H9 (cell line): ENCODE measurements at regions not wholly inside any gene's neighbourhood (a gene's known extent, or its start where the extent isn't known, plus 50 kb on each side); places are given as distances from the start of the nearest gene placed in this dataset.

Experiments used
- DNase-seq: peaks from one replicate; pipeline ENCODE4 v3.0.0-alpha.2; 2017
- H2AFZ ChIP-seq: one replicate; pipeline ENCODE4 v1.6.1; 2013; ENCODE audit warnings: mild to moderate bottlenecking, low read length, control low read depth, moderate library complexity
- H2AK5ac ChIP-seq: 2 replicates; pipeline ENCODE4 v1.6.1; 2013; ENCODE audit warnings: low read length, control low read depth, mixed read lengths; ENCODE audit not compliant: insufficient read length
- H2BK120ac ChIP-seq: one replicate; pipeline ENCODE4 v1.6.1; 2013; ENCODE audit warnings: low read depth, mild to moderate bottlenecking, low read length, control low read depth, inconsistent platforms; ENCODE audit not compliant: poor library complexity, severe bottlenecking
- H2BK12ac ChIP-seq: 2 replicates; pipeline ENCODE4 v1.6.1; 2013; ENCODE audit warnings: low read length, control low read depth, mixed read lengths, low read depth; ENCODE audit not compliant: insufficient read length
- H2BK15ac ChIP-seq: 2 replicates; pipeline ENCODE4 v1.6.1; 2013; ENCODE audit warnings: low read depth, low read length, control low read depth
- H2BK20ac ChIP-seq: one replicate; pipeline ENCODE4 v1.6.1; 2013; ENCODE audit warnings: low read depth, mild to moderate bottlenecking, low read length, control low read depth, inconsistent platforms; ENCODE audit not compliant: poor library complexity, severe bottlenecking
- H2BK5ac ChIP-seq: 2 replicates; pipeline ENCODE4 v1.6.1; 2013; ENCODE audit warnings: low read length, control low read depth, mixed read lengths; ENCODE audit not compliant: insufficient read length
- H3K14ac ChIP-seq: 2 replicates; pipeline ENCODE4 v1.6.1; 2013; ENCODE audit warnings: low read length, control low read depth; ENCODE audit not compliant: insufficient read depth
- H3K18ac ChIP-seq: 2 replicates; pipeline ENCODE4 v1.6.1; 2013; ENCODE audit warnings: low read depth, mild to moderate bottlenecking, mixed read lengths, low read length, control low read depth; ENCODE audit not compliant: insufficient read length
- H3K23ac ChIP-seq: 2 replicates; pipeline ENCODE4 v1.6.1; 2013; ENCODE audit warnings: low read length, control low read depth, mixed read lengths, low read depth; ENCODE audit not compliant: insufficient read length
- H3K23me2 ChIP-seq: 2 replicates; pipeline ENCODE4 v1.6.1; 2013; ENCODE audit warnings: low read depth, mild to moderate bottlenecking, mixed read lengths, low read length, control low read depth; ENCODE audit not compliant: insufficient read length, poor library complexity, severe bottlenecking
- H3K27ac ChIP-seq: 2 replicates; pipeline ENCODE4 v1.5.1; 2013; ENCODE audit warnings: low read length, control low read depth, mixed read lengths, low read depth; ENCODE audit not compliant: insufficient read length
- H3K27me3 ChIP-seq: 2 replicates; pipeline ENCODE4 v1.6.1; 2013; ENCODE audit warnings: low read length, control low read depth, inconsistent platforms; ENCODE audit not compliant: insufficient read depth
- H3K4ac ChIP-seq: 2 replicates; pipeline ENCODE4 v1.6.1; 2013; ENCODE audit warnings: low read depth, mild to moderate bottlenecking, control low read depth, inconsistent platforms, low read length, moderate library complexity
- H3K4me1 ChIP-seq: 2 replicates; pipeline ENCODE4 v1.6.1; 2013; ENCODE audit warnings: low read length, control low read depth, inconsistent platforms; ENCODE audit not compliant: insufficient read depth
- H3K4me2 ChIP-seq: 2 replicates; pipeline ENCODE4 v1.6.1; 2013; ENCODE audit warnings: low read length, control low read depth, mixed read lengths; ENCODE audit not compliant: insufficient read length, insufficient read depth
- H3K56ac ChIP-seq: 2 replicates; pipeline ENCODE4 v1.6.1; 2013; ENCODE audit warnings: low read depth, mild to moderate bottlenecking, mixed read lengths, low read length, control low read depth; ENCODE audit not compliant: insufficient read length
- H3K79me1 ChIP-seq: 2 replicates; pipeline ENCODE4 v1.6.1; 2013; ENCODE audit warnings: low read depth, mild to moderate bottlenecking, moderate library complexity, low read length, control low read depth, inconsistent platforms; ENCODE audit not compliant: insufficient read depth, poor library complexity, severe bottlenecking
- H3K79me2 ChIP-seq: 2 replicates; pipeline ENCODE4 v1.6.1; 2013; ENCODE audit warnings: low read length, control low read depth, inconsistent platforms; ENCODE audit not compliant: insufficient read depth
- H3K9ac ChIP-seq: 2 replicates; pipeline ENCODE4 v1.6.1; 2013; ENCODE audit warnings: low read length, control low read depth, mixed read lengths; ENCODE audit not compliant: insufficient read length; ENCODE audit errors: extremely low read depth
- H3K9me3 ChIP-seq: one replicate; pipeline ENCODE4 v1.6.1; 2013; ENCODE audit warnings: low read depth, low read length, inconsistent platforms; ENCODE audit not compliant: control insufficient read depth
- H3T11ph ChIP-seq: one replicate; pipeline ENCODE4 v1.6.1; 2013; ENCODE audit warnings: mild to moderate bottlenecking, low read length, control low read depth, inconsistent platforms
- H4K20me1 ChIP-seq: one replicate; pipeline ENCODE4 v1.6.1; 2013; ENCODE audit not compliant: control insufficient read depth, insufficient read length, insufficient read depth
- H4K5ac ChIP-seq: 2 replicates; pipeline ENCODE4 v1.6.1; 2013; ENCODE audit warnings: low read depth, mild to moderate bottlenecking, mixed read lengths, low read length, control low read depth; ENCODE audit not compliant: insufficient read length
- H4K8ac ChIP-seq: replicated peaks from 2 replicates; pipeline ENCODE4 v1.6.1; 2013; ENCODE audit warnings: low read length, control low read depth, mixed read lengths, low read depth; ENCODE audit not compliant: insufficient read length
- H4K91ac ChIP-seq: 2 replicates; pipeline ENCODE4 v1.6.1; 2013; ENCODE audit warnings: low read depth, mild to moderate bottlenecking, moderate library complexity, mixed read lengths, low read length, control low read depth; ENCODE audit not compliant: insufficient read length
- H3K27ac Mint-ChIP-seq, 3 experiments: 2 replicates in 2 of 3; 3 replicates in 1 of 3; pipeline ENCODE4 v1.8.0; 2020 to 2021; ENCODE audit warnings: mixed read lengths in 3 of 3, mild to moderate bottlenecking in 1 of 3, moderate library complexity in 1 of 3
- H3K27me3 Mint-ChIP-seq: 2 replicates; pipeline ENCODE4 v1.8.0; 2021; ENCODE audit warnings: low read depth, mild to moderate bottlenecking, moderate library complexity, mixed read lengths
- H3K36me3 Mint-ChIP-seq, 3 experiments: 2 replicates in 2 of 3; 3 replicates in 1 of 3; pipeline ENCODE4 v1.8.0; 2020 to 2021; ENCODE audit warnings: low read depth in 3 of 3, mixed read lengths in 3 of 3; ENCODE audit not compliant: insufficient read depth in 1 of 3
- H3K4me1 Mint-ChIP-seq, 2 experiments: 2 replicates each; pipeline ENCODE4 v1.8.0; 2020; ENCODE audit warnings: mixed read lengths in 2 of 2
- H3K4me3 Mint-ChIP-seq, 2 experiments: 2 replicates in 1 of 2; 3 replicates in 1 of 2; pipeline ENCODE4 v1.8.0; 2020 to 2021; ENCODE audit warnings: mild to moderate bottlenecking in 2 of 2, mixed read lengths in 2 of 2, moderate library complexity in 1 of 2
- H3K9me3 Mint-ChIP-seq, 2 experiments: 2 replicates in 1 of 2; 3 replicates in 1 of 2; pipeline ENCODE4 v1.8.0; 2020; ENCODE audit warnings: mild to moderate bottlenecking in 2 of 2, mixed read lengths in 2 of 2, moderate library complexity in 1 of 2
- WGBS: extraction: QIAGEN DNeasy Blood & Tissue Kit; methylation state at CpG from one replicate; pipeline ENCODE4 v1.1.7; 2013; ENCODE audit warnings: missing lambda C conversion rate, low lambda C conversion rate, mixed read lengths; ENCODE audit not compliant: insufficient read length; ENCODE audit errors: extremely low coverage; 5-methylcytosine and 5-hydroxymethylcytosine counted together
- TF ChIP-seq, protein P1 (sequence below): fragments of 200-600 bp; sonication (generic); conservative IDR thresholded peaks from 3 replicates; pipeline ENCODE4 v1.8.0; 2021; ENCODE audit warnings: antibody characterized with exemption, mild to moderate bottlenecking

DNA sequence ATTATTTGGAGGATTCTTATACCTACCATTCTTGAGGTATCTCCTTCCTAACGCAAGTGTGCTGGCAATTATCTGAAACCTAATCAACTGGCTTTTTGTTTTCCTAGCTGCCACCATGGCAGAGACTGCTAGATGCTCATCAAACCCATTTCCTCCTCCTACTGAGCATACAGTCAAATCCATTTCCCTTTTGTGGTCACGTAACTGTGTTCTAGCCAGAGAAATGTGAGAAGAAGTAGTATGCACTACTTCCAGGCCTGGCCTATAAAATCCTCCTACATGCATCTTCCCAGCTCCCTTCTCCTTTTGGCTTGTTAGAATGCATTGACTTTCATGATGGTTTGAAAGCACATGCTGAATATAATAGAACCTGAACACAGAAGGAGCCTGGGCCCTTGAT lies 494.1 kb upstream of the MEIS1 start:
- Histone ChIP-seq H2AK5ac (no peak overlapping the region), H2BK12ac (no peak overlapping the region), H3K79me1 (no peaks in the 10 kb centered on the region), H4K20me1 (no peaks in the 10 kb centered on the region), H2BK20ac (no peak overlapping the region), H4K8ac (no peak overlapping the region), H2BK5ac (no peak overlapping the region), H2BK120ac (no peak overlapping the region), H3K4me1 (no peaks in the 10 kb centered on the region), H3K18ac (no peak overlapping the region), H4K91ac (no peak overlapping the region), H3K9ac (no peak overlapping the region), H3K23ac (no peak overlapping the region), H2AFZ (no peak overlapping the region), H3K79me2 (no peaks in the 10 kb centered on the region), H3K27ac (no peak overlapping the region), H4K5ac (no peak overlapping the region), H3T11ph (no peak overlapping the region), H3K4ac (no peak overlapping the region), H3K27me3 (no peaks in the 10 kb centered on the region), H3K4me2 (no peak overlapping the region), H2BK15ac (no peak overlapping the region), H3K9me3 (no peaks in the 10 kb centered on the region), H3K56ac (no peak overlapping the region), H3K14ac (no peak overlapping the region), H3K23me2 (no peaks in the 10 kb centered on the region)
- Mint-ChIP-seq H3K27me3 (no peaks in the 10 kb centered on the region; the same call in 1 of the 2 replicates), H3K36me3 (no peaks in the 10 kb centered on the region), H3K27ac (no peak overlapping the region), H3K4me1 (no peaks in the 10 kb centered on the region), H3K9me3 (no peaks in the 10 kb centered on the region), H3K4me3 (no peak overlapping the region)
- TF ChIP-seq, protein P1, sequence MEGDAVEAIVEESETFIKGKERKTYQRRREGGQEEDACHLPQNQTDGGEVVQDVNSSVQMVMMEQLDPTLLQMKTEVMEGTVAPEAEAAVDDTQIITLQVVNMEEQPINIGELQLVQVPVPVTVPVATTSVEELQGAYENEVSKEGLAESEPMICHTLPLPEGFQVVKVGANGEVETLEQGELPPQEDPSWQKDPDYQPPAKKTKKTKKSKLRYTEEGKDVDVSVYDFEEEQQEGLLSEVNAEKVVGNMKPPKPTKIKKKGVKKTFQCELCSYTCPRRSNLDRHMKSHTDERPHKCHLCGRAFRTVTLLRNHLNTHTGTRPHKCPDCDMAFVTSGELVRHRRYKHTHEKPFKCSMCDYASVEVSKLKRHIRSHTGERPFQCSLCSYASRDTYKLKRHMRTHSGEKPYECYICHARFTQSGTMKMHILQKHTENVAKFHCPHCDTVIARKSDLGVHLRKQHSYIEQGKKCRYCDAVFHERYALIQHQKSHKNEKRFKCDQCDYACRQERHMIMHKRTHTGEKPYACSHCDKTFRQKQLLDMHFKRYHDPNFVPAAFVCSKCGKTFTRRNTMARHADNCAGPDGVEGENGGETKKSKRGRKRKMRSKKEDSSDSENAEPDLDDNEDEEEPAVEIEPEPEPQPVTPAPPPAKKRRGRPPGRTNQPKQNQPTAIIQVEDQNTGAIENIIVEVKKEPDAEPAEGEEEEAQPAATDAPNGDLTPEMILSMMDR = no peak
- no peak for DNase-seq
- WGBS = no CpG with 5 or more reads among the region's 2 CpGs
